NCI-H2196 treated with DMSO at 0.1 percent for 48 hours (cell line): ENCODE measurements at regions not wholly inside any gene's neighbourhood (a gene's known extent, or its start where the extent isn't known, plus 50 kb on each side); places are given as distances from the start of the nearest gene placed in this dataset.
"Not testable (repeated sequence)": the region's sequence is repeated elsewhere in the genome, so short reads cannot be mapped to it uniquely, and the experiment has no call there.

Experiments used
- DNase-seq: peaks from one replicate; lab custom pipeline; 2025; ENCODE audit not compliant: unreplicated experiment; lab: John Stamatoyannopoulos, UW

DNA sequence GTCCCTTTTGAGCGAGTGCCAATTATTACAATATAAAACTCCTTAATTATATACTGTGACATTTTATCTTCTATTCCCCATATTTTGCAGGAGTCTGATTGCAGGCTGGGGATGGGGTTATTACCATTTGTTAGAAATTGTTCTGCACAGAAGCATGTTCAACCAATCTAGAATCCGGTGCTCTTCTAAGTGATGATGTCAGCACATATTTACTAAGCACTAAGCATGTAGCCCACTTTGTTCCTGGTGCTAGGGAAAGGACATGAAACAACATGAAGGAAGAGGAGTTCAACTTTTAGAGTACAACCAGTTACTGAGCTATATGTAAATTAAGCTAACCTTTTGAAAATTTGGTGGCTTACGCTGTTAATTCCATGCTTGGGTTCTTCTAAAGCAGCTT is 52.8 kb upstream of the IL1RAPL2 start:
- DNase-seq, result no peak

DNA sequence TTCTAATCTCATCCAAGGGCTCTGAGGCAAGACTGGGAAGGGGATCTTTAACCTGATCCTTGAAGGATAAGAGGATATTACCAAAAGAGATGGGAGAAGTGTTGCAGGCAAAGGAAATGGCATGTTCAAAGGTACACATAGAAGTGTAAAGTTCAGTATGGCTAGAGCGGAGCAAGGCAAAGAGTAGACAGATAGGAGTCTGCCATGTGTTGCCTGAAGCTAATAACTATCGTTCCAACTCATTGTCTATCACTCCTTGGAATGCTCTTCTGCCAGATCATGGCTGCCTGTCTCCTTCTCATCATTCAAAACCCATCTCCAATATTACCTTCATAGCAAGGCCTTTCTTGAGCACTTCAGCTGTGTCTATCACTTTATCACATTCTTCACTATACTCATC is 55.2 kb upstream of the IL1RAPL2 start:
- no peak for DNase-seq

DNA sequence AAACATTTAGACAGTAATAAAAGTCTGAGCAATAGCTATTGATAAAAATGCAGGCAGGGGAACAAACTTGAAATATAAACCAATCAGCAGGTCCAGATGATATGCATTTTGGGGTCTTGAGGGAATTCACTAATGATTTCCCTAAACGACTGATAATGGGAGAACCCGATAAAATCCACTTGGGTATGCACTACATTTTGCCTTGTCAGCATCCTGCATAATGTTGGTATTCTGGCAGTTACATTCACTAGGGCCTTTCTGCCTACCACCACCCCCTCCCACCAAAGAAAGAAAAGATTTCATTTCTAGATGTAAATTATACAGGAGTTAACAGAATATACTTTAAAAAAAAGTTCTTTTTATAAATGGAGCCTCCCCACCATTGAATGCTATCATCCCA is 63.5 kb upstream of the IL1RAPL2 start:
- DNase-seq, result no peak

DNA sequence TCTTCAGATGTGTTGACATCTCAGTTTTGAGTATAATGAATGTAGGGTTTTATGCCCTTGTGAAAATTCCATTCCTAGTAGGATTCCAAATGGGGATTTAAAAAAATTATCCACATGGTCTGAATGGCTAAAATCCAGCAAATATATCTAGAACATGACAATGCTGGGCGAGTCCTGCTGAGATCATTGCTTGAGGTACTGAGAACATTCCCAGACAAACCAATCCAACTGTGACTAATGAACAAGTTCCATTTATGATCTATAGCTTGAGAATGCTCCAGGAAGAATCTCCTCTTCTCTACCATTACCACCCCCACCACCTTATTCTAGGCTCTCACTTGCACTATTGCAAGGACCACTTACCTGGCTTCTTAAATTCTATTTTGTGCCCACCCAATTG is 77.2 kb upstream of the IL1RAPL2 start:
- no peak for DNase-seq

DNA sequence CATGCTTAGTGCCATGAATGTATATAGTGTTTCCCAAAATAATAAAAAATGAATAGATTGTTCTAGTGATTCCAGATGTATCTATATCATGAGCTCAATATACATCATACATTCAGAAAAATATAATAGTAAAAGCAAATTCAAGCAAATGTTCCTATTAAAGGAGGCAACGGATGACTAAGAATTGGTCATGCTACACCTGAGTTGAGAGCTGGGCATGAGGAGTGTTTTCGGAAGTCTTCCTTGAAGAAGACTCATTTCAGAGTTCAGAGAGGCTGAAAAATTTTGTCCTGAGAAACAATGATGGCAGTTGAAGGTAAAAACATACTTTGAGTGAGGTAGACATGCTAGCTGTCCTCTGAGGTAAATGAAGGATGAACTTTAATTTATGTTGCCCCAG is 79.3 kb upstream of the IL1RAPL2 start:
- DNase-seq, result no peak

DNA sequence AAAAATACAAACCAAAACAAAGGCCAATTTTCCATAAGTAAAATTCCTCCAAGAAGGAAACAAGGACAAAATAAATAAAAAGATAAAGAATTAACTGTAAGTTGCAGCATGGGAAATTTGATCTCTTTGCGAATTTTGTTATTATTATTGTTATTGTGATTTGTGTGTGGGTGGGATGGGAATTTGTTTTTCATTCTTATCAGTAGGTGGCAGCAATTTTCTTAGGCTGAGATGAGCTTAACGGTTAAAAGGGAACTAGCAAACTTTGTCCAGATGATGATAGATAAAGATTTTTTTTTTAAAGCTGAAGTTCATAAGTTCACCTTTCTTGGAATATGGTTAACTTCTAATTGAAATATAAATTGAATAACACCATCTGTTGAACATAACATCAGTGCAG is 83.2 kb upstream of the IL1RAPL2 start:
- no peak for DNase-seq

DNA sequence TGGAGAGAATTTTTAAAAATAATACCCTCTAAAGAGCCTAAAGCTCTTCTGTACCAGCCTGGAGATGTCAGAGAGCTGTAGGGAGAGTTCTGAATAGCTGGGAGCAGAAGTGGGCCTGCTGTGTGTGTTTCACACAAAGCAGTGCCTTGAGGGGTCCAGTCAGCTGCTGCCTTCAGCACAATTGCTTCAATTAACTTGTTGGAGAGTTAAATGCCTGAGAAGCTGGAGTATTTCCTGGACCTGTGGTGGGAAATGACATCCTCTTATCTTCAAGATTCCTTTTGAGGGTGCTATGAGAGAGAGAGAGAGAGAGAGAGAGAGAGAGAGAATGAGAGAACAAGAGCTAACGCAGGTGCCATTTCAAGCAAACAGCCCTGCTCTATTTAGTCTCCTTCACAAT is 96.2 kb upstream of the IL1RAPL2 start:
- no peak for DNase-seq

DNA sequence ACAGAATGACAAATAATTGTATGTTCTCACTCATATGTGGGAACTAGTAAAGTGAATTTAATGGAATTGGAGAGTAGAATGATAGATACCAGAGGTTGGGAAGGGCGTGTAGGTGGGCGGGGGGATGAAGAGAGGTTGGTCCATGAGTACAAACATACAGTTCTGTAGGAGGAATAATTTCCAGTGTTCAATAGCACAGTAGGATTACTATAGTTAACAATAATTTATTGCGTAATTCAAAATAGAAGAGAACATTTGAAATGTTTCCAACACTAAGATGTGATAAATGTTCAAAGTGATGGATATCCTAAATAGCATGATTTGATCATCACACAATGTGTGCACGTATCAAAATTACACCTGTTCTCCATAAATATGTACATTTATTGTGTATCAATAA is 106.2 kb upstream of the IL1RAPL2 start:
- no peak for DNase-seq

DNA sequence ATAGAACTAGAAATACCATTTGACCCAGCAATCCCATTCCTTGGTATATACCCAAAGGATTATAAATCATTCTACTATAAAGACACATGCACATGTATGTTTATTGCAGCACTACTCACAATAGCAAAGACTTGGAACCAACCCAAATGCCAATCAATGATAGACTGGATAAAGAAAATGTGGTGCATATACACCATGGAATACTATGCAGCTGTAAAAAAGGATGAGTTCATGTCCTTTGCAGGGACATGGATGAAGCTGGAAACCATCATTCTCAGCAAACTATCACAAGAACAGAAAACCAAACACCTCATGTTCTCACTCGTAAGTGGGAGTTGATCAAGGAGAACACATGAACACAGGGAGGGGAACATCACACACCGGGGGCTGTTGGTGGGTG is 108.9 kb upstream of the IL1RAPL2 start:
- not testable (repeated sequence) for DNase-seq

DNA sequence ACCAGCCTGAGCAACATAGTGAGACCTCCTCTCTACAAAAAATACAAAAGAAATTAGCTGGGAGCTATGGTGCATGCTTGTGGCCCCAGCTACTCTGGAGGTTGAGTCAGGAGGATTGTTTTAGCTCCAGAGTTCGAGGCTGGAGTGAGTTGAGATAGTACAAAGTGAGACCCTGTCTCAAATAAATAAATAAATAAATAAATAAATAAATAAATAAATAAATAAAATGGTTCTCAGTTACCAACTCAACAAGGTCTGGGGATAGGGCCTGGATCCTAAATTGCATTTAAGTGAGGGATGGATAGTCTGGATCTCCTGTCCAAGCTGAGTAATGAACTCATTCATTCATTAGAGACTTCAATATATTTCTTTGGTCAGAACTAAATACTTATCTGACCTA is 115.7 kb upstream of the IL1RAPL2 start:
- no peak for DNase-seq

DNA sequence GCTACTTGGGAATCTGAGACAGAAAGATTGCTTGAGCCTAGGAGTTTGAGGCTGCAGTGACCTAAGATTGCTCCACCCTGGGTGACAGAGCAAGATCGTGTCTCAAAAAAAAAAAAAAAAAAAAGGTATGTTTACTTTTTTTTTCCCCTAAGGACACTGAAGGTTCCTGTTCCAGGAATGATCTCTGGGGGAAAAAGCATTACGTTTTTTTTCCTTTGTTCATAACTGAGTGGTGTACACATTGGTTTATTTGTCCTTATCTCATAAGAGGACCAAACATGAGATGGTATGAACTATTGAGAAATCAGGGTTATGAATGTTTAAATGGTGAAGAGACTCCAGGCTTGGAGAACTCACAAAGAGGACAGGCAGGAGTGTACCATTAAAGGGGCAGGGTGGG is 120.4 kb upstream of the IL1RAPL2 start:
- no peak for DNase-seq

DNA sequence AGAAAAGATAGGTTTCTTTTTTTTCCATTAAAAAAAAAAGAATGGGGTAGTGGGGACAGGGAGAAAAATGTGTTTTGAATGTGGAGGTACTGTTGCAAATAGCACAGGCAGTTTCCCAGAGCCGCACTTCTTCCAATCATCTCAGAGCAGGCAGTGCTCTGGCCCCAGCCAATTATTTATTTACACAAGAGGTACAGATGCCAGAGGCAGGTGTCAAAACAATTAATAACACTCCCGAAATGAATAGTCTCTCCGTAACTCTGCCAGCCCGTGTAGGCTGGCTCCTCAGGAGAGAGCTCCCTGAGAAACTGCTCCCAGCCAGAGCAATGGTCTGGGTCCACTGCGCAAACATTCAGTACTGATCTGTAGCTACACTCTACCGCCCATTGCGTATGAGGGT is 130.8 kb upstream of the IL1RAPL2 start:
- DNase-seq, result peak; percentile 4

DNA sequence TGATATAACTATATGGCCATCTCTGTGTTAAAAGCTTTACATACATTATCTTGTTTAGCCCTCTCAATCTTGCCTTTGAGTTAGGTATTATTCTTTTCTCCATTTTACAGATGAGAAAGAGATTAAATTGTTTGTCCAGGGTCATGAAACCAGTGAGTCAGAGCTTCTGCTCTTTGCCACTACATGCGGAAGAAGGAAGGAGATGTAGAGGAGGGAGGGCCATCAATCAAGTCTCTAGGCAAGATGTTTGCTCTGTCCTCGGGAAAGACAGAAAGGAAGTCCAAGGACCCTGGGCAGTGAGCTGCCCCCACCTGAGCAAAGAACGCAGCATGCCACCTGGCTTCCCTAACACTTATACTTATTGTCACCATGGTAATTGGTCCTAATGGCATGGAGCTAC is 133.7 kb upstream of the IL1RAPL2 start:
- DNase-seq, result no peak

DNA sequence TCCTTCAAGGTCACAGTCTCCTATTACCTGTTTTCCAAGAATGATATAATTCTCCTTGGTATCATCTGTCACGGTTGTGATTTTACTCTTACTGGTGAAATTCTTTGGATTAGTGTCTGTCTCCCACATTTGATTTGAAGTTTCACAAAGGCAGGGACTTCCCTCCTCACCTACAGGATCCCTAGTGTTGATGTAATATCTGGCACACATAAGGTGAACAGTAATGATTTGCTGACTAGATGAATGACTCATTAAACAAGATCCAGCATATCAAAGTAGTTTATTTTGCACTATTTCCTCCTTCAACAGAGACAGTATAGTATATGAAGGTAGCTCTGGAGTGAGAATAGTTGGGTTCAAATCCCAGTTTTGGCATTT is 135.3 kb upstream of the IL1RAPL2 start:
- no peak for DNase-seq

DNA sequence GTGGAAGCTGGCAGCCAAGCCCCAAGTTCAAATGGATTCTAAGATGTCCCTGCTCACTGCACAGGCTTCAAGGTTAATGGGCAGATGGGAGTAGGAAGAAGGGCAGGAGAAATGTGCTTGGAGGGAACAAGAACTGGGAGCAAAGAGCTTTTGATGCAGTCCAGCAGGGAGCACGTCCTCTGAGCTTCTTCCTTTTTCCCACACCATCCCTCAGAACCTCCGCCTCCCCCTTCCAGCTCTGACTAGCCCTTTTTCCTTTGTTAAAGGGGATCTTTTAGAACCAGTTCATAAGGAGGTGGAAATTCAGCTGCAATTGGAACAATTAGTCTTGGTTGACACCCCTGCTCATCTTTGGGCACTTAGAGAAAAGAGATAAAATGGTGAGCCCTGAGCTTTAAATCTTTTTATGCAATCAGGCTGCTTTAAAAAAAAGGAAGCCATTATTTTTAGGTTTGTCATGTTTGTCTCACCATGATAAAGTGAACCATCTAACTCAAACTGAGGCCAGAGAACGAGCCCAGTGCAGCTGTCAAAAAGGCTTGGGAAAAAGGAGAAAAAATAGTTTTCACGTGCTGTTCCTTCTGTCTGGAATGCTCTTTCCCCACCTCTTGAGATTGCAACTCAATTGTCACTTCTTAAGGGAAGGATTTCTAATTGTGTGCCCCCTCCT is 135.8 kb upstream of the IL1RAPL2 start:
- DNase-seq, result no peak

DNA sequence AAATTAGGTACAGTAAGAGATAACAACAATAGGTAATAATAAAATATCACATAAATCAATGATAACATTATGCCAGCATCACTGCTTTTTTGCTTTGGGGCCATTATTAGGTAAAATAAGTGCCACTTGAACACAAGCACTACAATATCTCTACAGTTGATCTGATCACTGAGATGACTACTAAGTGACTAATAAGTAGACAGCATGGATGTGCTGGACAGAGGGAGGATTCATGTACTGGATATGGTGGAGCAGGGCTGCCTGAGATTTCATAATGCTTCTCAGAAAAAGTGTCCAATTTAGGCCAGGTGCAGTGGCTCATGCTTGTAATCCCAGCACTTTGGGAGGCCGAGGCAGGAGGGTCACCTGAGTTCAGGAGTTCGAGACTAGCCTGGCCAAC is 137.8 kb upstream of the IL1RAPL2 start:
- no peak for DNase-seq

DNA sequence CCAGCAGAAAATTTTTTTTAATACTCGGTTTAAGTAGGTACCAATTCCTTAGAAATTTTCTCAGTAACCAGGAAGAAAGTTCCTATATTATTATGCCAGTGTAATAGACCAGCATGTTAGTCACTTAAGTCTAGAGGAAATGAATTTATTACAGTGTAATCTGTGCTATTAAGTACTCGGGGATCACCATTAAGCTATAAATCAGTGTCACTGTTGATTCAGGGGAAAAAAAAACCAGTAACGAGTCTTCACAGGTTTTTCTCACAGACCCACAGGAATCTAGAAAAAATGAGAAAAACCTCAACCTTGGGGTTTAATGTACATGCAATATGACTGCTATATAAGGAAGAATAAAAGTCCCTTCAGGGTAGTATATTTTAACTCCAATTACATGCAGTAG is 138.3 kb upstream of the IL1RAPL2 start:
- DNase-seq, result no peak

DNA sequence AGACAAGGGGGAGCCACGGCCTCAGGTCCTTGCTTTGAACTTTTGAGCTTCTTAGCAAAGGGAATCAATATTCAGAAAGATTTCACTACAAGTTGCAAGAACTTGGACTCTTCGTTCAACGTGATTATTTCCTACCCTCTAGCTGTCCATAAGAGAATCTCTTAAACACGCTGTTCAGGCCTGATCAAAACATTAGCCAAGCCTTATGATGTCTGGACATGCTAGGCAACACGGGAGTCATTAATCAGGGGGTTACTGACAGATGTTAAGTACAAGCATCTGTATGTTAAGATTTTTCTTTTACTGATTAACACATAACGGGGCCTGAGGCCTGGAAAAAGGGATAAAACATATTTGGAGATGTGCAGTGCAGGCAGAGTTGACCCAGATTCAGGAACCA is 138.9 kb upstream of the IL1RAPL2 start:
- no peak for DNase-seq

DNA sequence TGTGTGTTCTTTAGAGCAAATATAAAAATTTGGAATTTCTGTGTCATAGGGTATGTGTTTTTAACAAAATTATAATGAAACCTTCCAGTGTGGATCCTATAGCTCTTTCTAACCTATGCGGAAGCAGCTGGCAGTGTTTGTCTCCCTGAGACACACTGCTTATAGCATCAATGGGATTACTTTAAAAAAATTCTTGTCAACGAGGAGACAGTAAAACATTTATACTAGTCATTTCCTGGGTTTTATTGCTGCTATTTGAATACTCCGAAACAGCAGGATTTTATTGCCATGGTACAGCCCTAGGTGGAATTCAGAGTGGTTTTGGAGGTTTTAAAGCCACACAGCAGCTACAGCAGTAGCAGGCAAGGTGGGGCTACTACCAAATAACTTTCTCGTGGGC is 145.1 kb upstream of the IL1RAPL2 start:
- no peak for DNase-seq

DNA sequence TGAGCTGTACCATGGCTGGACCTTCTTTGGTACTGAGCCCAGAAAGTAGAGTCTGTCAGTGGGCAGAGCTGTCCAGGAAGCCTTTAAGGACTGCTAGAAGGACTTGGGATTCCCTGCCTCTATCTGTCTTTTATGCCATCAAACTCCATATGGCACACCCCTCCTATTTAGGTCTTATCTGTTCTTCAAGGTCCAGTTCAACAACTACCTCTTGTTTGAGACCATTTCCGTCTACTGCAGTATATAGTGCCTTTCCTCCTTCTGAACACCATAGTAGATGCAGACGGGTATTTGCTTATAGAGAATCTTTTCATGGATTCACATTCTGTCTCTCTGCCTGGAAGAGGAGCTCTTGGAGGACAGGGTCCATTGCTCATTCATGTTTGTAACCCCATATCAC is 146.1 kb upstream of the IL1RAPL2 start:
- no peak for DNase-seq

DNA sequence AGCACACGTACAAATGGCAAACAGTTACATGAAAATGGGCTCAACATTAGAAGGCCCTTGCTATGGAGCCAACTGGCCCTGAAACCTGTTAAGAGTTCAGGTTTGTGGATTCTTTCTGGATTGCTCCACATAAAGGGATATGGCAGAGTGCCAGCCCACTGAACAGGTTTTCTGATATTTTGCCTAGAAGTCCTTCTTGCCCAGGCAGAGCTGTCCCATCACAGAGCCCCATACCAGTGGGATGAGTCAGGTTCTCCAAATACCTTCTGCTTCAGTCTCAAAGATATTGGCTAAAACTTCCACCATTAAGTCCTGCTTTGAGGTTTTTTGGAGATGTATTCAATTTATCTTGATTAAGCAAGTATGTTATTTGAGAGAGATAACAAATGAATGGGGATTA is 146.8 kb upstream of the IL1RAPL2 start:
- no peak for DNase-seq

DNA sequence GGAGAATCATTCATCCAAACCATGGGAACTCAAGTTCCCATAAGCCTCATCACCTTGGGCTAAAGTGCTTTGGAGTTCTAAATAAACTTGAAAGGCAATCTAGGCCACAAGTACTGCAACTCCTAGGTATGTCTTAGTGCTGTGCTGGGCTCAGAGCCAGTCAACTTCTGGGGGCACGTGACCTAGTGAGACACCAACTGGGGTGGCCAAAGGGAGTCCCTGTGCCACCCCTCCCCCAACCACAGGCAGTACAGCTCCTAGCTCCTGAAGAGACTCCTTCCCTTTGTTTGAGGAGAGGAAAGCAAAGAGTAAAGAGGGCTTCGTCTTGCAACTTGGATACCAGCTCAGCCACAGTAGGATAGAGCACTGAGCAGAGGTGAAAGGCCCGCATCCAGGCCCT is 154.2 kb upstream of the IL1RAPL2 start:
- DNase-seq, result no peak

DNA sequence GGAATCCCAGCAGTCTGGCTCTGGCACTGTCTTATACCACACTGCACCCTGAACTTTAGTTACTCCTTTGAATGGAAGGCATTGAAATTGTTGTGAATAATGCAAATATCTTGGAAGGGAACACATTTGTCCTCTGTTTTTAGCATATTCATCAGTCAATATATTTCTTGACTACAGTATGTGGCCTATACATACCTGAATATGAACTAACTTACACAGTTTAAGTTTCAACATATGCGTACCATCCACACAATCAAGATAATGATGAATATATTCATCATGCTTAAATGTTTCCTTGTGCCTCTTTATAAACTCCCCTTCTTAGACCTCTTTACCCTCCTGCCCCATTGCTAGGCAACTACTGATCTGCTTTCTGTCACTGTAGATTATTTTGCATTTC is 145.7 kb upstream of the ESX1 start:
- no peak for DNase-seq

DNA sequence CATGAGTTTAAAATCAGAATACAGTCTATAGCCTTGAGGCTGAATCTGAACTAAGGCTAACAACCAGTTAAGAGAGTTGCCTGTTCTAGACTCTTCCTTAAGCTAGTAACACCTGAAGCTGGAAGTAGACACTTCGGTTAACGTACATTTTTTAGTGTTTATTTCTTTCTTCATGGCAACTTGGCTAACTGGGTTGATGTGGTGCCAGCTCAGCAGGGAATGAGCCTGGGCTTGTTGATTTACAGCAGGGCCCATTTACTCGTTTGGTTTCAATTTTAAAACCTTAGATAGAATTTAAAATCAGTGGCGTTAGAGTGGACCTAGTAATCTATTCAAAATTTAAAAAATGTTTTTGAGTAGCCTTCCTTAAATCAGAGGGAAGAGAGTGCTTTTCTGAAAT is 137.6 kb upstream of the ESX1 start:
- no peak for DNase-seq
